Lung microvascular endothelial cell (primary cell): ENCODE measurements at regions not wholly inside any gene's neighbourhood (a gene's known extent, or its start where the extent isn't known, plus 50 kb on each side); places are given as distances from the start of the nearest gene placed in this dataset.
"Not testable (repeated sequence)": the region's sequence is repeated elsewhere in the genome, so short reads cannot be mapped to it uniquely, and the experiment has no call there.

Source experiments
- DNase-seq, 2 donors: peaks; one replicate each; pipeline versions ENCODE4 v3.0.0 to v3.0.0-alpha.2; 2010; ENCODE audit warnings: low read depth in 2 of 2

DNA sequence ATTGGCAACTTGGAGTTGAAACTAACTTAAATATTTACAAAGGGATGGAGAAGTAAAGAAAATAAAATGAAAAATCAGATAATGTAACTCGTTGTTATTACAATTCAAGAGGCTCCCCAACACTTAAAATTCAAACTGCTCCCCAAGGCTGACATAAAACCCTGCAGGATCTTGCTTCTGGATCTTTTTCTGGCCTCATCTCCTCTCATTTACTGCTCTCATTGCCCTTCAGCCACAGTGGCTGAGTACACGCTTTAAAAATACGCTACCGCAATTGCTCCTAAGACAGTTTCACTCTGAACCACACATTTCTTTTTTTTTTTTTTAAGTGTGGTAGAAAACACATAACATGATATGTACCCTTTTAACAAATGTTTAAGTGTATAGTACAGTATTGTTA is 718.1 kb upstream of the ANO3 start:
- no peak for DNase-seq

DNA sequence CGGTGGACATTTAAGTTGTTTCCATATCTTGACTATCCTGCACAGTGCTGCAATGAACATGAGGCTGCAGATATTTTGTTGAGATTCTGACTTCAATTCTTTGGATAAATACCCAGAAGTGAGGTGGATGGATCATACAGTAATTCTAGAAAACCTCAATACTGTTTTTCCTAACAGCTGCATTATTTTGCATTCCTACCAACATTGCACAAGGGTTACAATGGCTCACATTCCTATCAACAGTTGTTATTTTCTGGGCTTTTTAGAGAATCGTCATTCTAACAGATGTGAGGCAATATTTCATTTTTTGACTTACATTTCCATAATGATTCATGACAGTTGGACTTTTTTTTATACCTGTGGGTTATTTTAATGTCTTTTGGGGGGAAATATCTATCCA is 716.9 kb upstream of the ANO3 start:
- no peak for DNase-seq

DNA sequence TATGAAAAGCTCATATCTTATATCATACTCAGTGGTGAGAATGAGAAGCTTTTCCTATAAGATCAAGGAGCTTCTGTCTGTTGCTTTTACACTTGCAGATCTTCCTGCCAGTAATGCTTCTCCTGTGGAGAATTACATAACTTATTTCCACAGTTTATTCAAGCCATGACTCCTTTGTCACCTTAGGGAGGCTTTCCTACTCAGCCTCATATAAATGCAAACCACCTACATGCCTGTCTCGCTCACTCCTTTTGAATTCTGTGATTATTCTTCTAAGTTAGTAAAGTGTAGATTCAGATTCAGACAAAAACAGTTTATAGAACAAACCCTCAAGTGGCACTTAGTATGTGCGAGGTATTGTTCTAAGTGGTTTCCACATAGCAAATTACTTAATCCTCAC is 716.1 kb upstream of the ANO3 start:
- no peak for DNase-seq

GRCh38 chr11:25625094-25625493 is 706.8 kb upstream of the ANO3 start:
- no peak for DNase-seq

DNA sequence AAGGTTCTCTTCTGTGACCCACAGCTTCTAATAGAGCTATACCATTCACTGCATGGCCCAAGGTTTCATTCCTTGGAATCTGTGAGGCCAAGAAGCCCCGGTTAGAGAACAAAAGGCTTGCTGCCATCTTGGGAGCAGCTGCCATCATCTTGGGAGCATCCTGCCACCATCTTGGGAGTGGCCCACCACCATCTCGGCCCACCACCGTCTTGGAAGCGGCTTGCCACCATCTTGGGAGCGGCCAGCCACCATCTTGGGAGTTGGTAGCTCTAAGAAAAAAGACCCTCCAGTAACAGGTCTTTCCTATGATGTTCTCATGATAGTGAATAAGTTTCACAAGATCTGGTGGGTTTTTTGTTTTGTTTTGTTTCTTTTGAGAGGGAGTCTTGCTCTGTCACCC is 703.9 kb upstream of the ANO3 start:
- DNase-seq, result no peak

GRCh38 chr11:25633230-25633629 is 698.7 kb upstream of the ANO3 start:
- DNase-seq, result no peak

DNA sequence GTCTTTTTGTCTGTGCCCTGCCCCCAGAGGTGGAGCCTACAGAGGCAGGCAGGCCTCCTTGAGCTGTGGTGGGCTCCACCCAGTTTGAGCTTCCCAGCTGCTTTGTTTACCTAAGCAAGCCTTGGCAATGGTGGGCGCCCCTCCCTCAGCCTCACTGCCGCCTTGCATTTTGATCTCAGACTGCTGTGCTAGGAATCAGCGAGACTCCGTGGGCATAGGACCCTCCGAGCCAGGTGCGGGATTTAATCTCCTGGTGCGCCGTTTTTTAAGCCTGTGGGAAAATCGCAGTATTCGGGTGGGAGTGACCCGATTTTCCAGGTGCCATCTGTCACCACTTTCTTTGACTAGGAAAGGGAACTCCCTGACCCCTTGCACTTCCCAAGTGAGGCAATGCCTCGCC is 682.7 kb upstream of the ANO3 start:
- not testable (repeated sequence) for DNase-seq

- no peak for DNase-seq
These were observed 681.6 kb upstream of the ANO3 start for GRCh38 chr11:25650319-25650718.

GRCh38 chr11:25655636-25656035 is 676.3 kb upstream of the ANO3 start:
- no peak for DNase-seq

DNA sequence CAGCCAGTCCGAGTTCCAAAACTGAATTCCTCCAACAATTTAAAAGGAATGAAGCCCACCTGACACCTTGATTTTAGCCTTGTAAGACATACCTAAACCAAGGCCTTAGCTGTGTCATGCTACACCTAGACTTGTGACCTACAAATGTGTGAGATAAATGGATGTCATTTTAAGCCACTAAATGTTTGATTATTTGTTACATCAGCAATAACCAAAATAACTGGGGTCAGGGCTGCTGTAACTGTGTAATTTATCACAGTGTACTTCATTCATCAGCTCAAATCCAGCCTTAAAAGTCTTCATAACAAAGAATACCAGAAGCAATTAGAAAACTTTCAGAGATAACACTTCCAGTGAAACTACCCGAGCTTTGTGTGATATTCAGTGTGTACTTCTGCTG is 673.0 kb upstream of the ANO3 start:
- no peak for DNase-seq

GRCh38 chr11:25659706-25660105 is 672.2 kb upstream of the ANO3 start:
- no peak for DNase-seq

DNA sequence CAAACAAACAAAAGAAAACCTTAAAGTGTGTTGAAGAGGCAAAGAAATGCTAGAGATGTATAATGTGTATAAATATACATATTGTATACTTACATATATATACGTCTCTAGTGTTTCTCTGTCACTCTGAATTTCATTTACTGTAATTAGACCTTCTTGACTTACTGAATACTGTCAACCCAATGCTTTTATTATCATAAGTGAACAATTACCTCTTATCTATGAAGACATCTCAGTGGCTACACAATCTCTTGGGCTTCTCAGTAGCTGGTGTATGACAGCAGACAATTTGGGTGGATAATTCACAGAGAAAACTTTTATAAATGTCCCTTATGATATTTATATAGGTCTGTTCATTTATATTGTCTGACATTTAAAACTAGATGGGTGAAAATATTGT is 664.1 kb upstream of the ANO3 start:
- DNase-seq, result no peak

- DNase-seq, result no peak
These were observed 640.0 kb upstream of the ANO3 start for GRCh38 chr11:25691959-25692358.

DNA sequence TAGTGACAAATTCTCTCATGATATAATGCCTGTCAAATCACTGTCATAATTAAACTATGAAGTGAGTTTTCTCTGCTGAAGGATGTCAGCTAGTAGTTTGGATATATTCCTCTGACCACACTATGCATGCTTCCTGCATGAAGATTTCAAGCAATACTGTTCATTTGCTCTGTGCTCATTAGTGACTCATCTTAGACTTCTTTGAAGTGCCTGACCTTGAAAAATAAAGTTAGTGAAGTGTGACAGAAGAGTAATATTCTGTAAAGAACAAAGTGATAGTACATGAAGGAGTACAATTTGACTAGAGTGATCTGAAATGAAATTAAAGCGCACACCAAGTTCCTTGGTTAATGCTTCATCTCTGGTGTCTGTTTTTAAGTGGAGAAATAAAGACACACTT is 629.5 kb upstream of the ANO3 start:
- DNase-seq, result no peak

- no peak for DNase-seq
These were observed 621.0 kb upstream of the ANO3 start for GRCh38 chr11:25710975-25711374.

GRCh38 chr11:25727944-25728343 is 604.0 kb upstream of the ANO3 start:
- no peak for DNase-seq

GRCh38 chr11:25730230-25730629 is 601.7 kb upstream of the ANO3 start:
- DNase-seq, result no peak

DNA sequence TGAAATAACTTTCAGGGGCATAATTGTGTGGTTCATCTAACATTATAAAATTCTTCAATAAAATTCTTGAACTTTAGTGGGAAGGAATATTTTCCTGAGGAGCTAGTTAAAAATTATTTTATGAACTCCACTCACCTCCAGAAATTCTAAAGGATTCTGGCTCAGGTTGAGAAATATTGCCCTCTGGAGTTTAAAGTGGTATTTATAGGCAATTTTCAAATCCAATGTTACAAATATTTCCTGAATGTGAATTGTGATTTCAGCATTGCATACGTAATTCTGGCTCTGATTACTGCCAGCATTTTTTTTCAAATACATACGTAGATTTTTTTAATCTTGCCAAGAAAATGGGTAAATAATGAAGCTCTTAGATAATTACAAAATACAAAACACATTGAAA is 598.2 kb upstream of the ANO3 start:
- DNase-seq, result no peak

- no peak for DNase-seq
These were observed 597.2 kb upstream of the ANO3 start for GRCh38 chr11:25734591-25735211.

DNA sequence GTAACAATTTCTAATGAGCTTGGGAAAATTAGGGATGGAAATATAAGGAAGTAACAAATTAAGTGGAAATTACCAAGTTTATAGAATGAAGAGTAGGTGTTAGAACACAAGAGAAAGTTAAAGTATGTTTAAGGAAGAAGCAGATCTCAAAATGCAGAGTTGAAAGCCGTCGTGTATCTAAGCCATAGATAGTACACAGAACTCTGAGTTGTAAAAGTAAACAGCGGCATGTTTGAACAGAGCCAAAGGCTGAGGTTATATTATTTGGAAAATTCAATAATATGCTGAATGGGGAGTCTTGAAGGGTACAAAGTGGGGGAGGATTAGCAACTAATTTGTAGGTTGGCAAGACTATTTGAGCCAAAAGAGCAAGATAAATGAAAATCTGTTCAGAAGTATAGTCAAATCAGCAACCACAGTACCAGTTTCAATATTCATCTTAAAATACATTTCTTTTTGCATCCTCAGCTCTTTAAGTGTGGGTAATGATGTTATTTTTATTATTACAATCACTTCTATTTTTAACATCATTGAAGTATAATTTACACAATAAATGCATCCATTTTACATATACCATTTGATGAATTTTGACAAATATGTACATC is 594.8 kb upstream of the ANO3 start:
- DNase-seq, result no peak

GRCh38 chr11:25741886-25742285 is 590.0 kb upstream of the ANO3 start:
- no peak for DNase-seq

DNA sequence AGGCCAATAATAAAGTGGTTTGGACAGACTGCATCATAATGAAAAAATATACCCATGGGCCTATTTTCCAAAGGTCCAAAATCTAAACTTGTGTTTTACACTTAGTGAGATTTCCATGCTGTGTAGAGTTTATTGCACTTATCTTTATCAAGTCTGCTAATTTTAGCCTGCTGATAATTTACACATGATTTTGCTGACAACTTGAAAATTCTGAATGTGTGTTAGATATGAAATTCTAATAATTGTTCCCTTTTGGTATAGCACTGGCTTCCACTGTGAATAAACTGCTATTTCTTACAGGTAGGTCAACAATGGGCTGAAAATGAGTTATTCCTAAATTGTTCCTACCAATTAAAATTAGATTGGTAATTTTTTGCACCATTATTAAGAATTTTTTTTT is 589.1 kb upstream of the ANO3 start:
- DNase-seq, result no peak

GRCh38 chr11:25755381-25755780 is 576.5 kb upstream of the ANO3 start:
- no peak for DNase-seq
